H9 (cell line): ENCODE measurements at regions not wholly inside any gene's neighbourhood (a gene's known extent, or its start where the extent isn't known, plus 50 kb on each side); places are given as distances from the start of the nearest gene placed in this dataset.

Source experiments
- DNase-seq: peaks from one replicate; pipeline ENCODE4 v3.0.0-alpha.2; 2017
- H2AFZ ChIP-seq: one replicate; pipeline ENCODE4 v1.6.1; 2013; ENCODE audit warnings: mild to moderate bottlenecking, low read length, control low read depth, moderate library complexity
- H2AK5ac ChIP-seq: 2 replicates; pipeline ENCODE4 v1.6.1; 2013; ENCODE audit warnings: low read length, control low read depth, mixed read lengths; ENCODE audit not compliant: insufficient read length
- H2BK120ac ChIP-seq: one replicate; pipeline ENCODE4 v1.6.1; 2013; ENCODE audit warnings: low read depth, mild to moderate bottlenecking, low read length, control low read depth, inconsistent platforms; ENCODE audit not compliant: poor library complexity, severe bottlenecking
- H2BK12ac ChIP-seq: 2 replicates; pipeline ENCODE4 v1.6.1; 2013; ENCODE audit warnings: low read length, control low read depth, mixed read lengths, low read depth; ENCODE audit not compliant: insufficient read length
- H2BK15ac ChIP-seq: 2 replicates; pipeline ENCODE4 v1.6.1; 2013; ENCODE audit warnings: low read depth, low read length, control low read depth
- H2BK20ac ChIP-seq: one replicate; pipeline ENCODE4 v1.6.1; 2013; ENCODE audit warnings: low read depth, mild to moderate bottlenecking, low read length, control low read depth, inconsistent platforms; ENCODE audit not compliant: poor library complexity, severe bottlenecking
- H2BK5ac ChIP-seq: 2 replicates; pipeline ENCODE4 v1.6.1; 2013; ENCODE audit warnings: low read length, control low read depth, mixed read lengths; ENCODE audit not compliant: insufficient read length
- H3K14ac ChIP-seq: 2 replicates; pipeline ENCODE4 v1.6.1; 2013; ENCODE audit warnings: low read length, control low read depth; ENCODE audit not compliant: insufficient read depth
- H3K18ac ChIP-seq: 2 replicates; pipeline ENCODE4 v1.6.1; 2013; ENCODE audit warnings: low read depth, mild to moderate bottlenecking, mixed read lengths, low read length, control low read depth; ENCODE audit not compliant: insufficient read length
- H3K23ac ChIP-seq: 2 replicates; pipeline ENCODE4 v1.6.1; 2013; ENCODE audit warnings: low read length, control low read depth, mixed read lengths, low read depth; ENCODE audit not compliant: insufficient read length
- H3K23me2 ChIP-seq: 2 replicates; pipeline ENCODE4 v1.6.1; 2013; ENCODE audit warnings: low read depth, mild to moderate bottlenecking, mixed read lengths, low read length, control low read depth; ENCODE audit not compliant: insufficient read length, poor library complexity, severe bottlenecking
- H3K27ac ChIP-seq: 2 replicates; pipeline ENCODE4 v1.5.1; 2013; ENCODE audit warnings: low read length, control low read depth, mixed read lengths, low read depth; ENCODE audit not compliant: insufficient read length
- H3K27me3 ChIP-seq: 2 replicates; pipeline ENCODE4 v1.6.1; 2013; ENCODE audit warnings: low read length, control low read depth, inconsistent platforms; ENCODE audit not compliant: insufficient read depth
- H3K4ac ChIP-seq: 2 replicates; pipeline ENCODE4 v1.6.1; 2013; ENCODE audit warnings: low read depth, mild to moderate bottlenecking, control low read depth, inconsistent platforms, low read length, moderate library complexity
- H3K4me1 ChIP-seq: 2 replicates; pipeline ENCODE4 v1.6.1; 2013; ENCODE audit warnings: low read length, control low read depth, inconsistent platforms; ENCODE audit not compliant: insufficient read depth
- H3K4me2 ChIP-seq: 2 replicates; pipeline ENCODE4 v1.6.1; 2013; ENCODE audit warnings: low read length, control low read depth, mixed read lengths; ENCODE audit not compliant: insufficient read length, insufficient read depth
- H3K56ac ChIP-seq: 2 replicates; pipeline ENCODE4 v1.6.1; 2013; ENCODE audit warnings: low read depth, mild to moderate bottlenecking, mixed read lengths, low read length, control low read depth; ENCODE audit not compliant: insufficient read length
- H3K79me1 ChIP-seq: 2 replicates; pipeline ENCODE4 v1.6.1; 2013; ENCODE audit warnings: low read depth, mild to moderate bottlenecking, moderate library complexity, low read length, control low read depth, inconsistent platforms; ENCODE audit not compliant: insufficient read depth, poor library complexity, severe bottlenecking
- H3K79me2 ChIP-seq: 2 replicates; pipeline ENCODE4 v1.6.1; 2013; ENCODE audit warnings: low read length, control low read depth, inconsistent platforms; ENCODE audit not compliant: insufficient read depth
- H3K9ac ChIP-seq: 2 replicates; pipeline ENCODE4 v1.6.1; 2013; ENCODE audit warnings: low read length, control low read depth, mixed read lengths; ENCODE audit not compliant: insufficient read length; ENCODE audit errors: extremely low read depth
- H3K9me3 ChIP-seq: one replicate; pipeline ENCODE4 v1.6.1; 2013; ENCODE audit warnings: low read depth, low read length, inconsistent platforms; ENCODE audit not compliant: control insufficient read depth
- H3T11ph ChIP-seq: one replicate; pipeline ENCODE4 v1.6.1; 2013; ENCODE audit warnings: mild to moderate bottlenecking, low read length, control low read depth, inconsistent platforms
- H4K20me1 ChIP-seq: one replicate; pipeline ENCODE4 v1.6.1; 2013; ENCODE audit not compliant: control insufficient read depth, insufficient read length, insufficient read depth
- H4K5ac ChIP-seq: 2 replicates; pipeline ENCODE4 v1.6.1; 2013; ENCODE audit warnings: low read depth, mild to moderate bottlenecking, mixed read lengths, low read length, control low read depth; ENCODE audit not compliant: insufficient read length
- H4K8ac ChIP-seq: replicated peaks from 2 replicates; pipeline ENCODE4 v1.6.1; 2013; ENCODE audit warnings: low read length, control low read depth, mixed read lengths, low read depth; ENCODE audit not compliant: insufficient read length
- H4K91ac ChIP-seq: 2 replicates; pipeline ENCODE4 v1.6.1; 2013; ENCODE audit warnings: low read depth, mild to moderate bottlenecking, moderate library complexity, mixed read lengths, low read length, control low read depth; ENCODE audit not compliant: insufficient read length
- H3K27ac Mint-ChIP-seq, 3 experiments: 2 replicates in 2 of 3; 3 replicates in 1 of 3; pipeline ENCODE4 v1.8.0; 2020 to 2021; ENCODE audit warnings: mixed read lengths in 3 of 3, mild to moderate bottlenecking in 1 of 3, moderate library complexity in 1 of 3
- H3K27me3 Mint-ChIP-seq: 2 replicates; pipeline ENCODE4 v1.8.0; 2021; ENCODE audit warnings: low read depth, mild to moderate bottlenecking, moderate library complexity, mixed read lengths
- H3K36me3 Mint-ChIP-seq, 3 experiments: 2 replicates in 2 of 3; 3 replicates in 1 of 3; pipeline ENCODE4 v1.8.0; 2020 to 2021; ENCODE audit warnings: low read depth in 3 of 3, mixed read lengths in 3 of 3; ENCODE audit not compliant: insufficient read depth in 1 of 3
- H3K4me1 Mint-ChIP-seq, 2 experiments: 2 replicates each; pipeline ENCODE4 v1.8.0; 2020; ENCODE audit warnings: mixed read lengths in 2 of 2
- H3K4me3 Mint-ChIP-seq, 2 experiments: 2 replicates in 1 of 2; 3 replicates in 1 of 2; pipeline ENCODE4 v1.8.0; 2020 to 2021; ENCODE audit warnings: mild to moderate bottlenecking in 2 of 2, mixed read lengths in 2 of 2, moderate library complexity in 1 of 2
- H3K9me3 Mint-ChIP-seq, 2 experiments: 2 replicates in 1 of 2; 3 replicates in 1 of 2; pipeline ENCODE4 v1.8.0; 2020; ENCODE audit warnings: mild to moderate bottlenecking in 2 of 2, mixed read lengths in 2 of 2, moderate library complexity in 1 of 2
- CTCF ChIP-seq: fragments of 200-600 bp; sonication (generic); conservative IDR thresholded peaks from 3 replicates; pipeline ENCODE4 v1.8.0; 2021; ENCODE audit warnings: antibody characterized with exemption, mild to moderate bottlenecking
- WGBS: extraction: QIAGEN DNeasy Blood & Tissue Kit; methylation state at CpG from one replicate; pipeline ENCODE4 v1.1.7; 2013; ENCODE audit warnings: missing lambda C conversion rate, low lambda C conversion rate, mixed read lengths; ENCODE audit not compliant: insufficient read length; ENCODE audit errors: extremely low coverage; 5-methylcytosine and 5-hydroxymethylcytosine counted together

GRCh38 chr20:40815156-40816038 lies 126.4 kb upstream of the MAFB start:
- H3K4me1 ChIP-seq, result no peaks in the 10 kb centered on the region
- no peak overlapping the region for H2BK120ac ChIP-seq
- no peak overlapping the region for H2AFZ ChIP-seq
- Mint-ChIP-seq H3K27me3 (no peaks in the 10 kb centered on the region; the same call in 1 of the 2 replicates), H3K4me1 (no peaks in the 10 kb centered on the region), H3K27ac (no peak overlapping the region), H3K36me3 (no peaks in the 10 kb centered on the region), H3K9me3 (peaks cover 0 to 1% of the 10 kb centered on the region in 2 experiments; a peak in 2 of 5 replicates), H3K4me3 (no peak overlapping the region)
- no peak overlapping the region for H3K27ac ChIP-seq
- H4K8ac ChIP-seq, result no peak overlapping the region
- H2BK12ac ChIP-seq, result no peak overlapping the region
- no peak overlapping the region for H2BK15ac ChIP-seq
- H4K5ac ChIP-seq, result no peak overlapping the region
- H3K9ac ChIP-seq, result no peak overlapping the region
- H3K9me3 ChIP-seq, result no peaks in the 10 kb centered on the region
- H3K23me2 ChIP-seq, result no peaks in the 10 kb centered on the region
- H3T11ph ChIP-seq, result no peak overlapping the region
- DNase-seq, result no peak
- H3K79me1 ChIP-seq, result no peaks in the 10 kb centered on the region
- no peak overlapping the region for H3K23ac ChIP-seq
- WGBS, result no CpG with 5 or more reads among the region's 9 CpGs
- H3K56ac ChIP-seq, result no peak overlapping the region
- H3K79me2 ChIP-seq, result no peaks in the 10 kb centered on the region
- H2BK20ac ChIP-seq, result no peak overlapping the region
- no peak for TF ChIP-seq CTCF
- H2AK5ac ChIP-seq, result no peak overlapping the region
- H3K4me2 ChIP-seq, result no peak overlapping the region
- H3K4ac ChIP-seq, result no peak overlapping the region
- no peaks in the 10 kb centered on the region for H3K27me3 ChIP-seq
- no peak overlapping the region for H4K91ac ChIP-seq
- no peak overlapping the region; the same call in 1 of the 2 replicates for H3K14ac ChIP-seq
- no peak overlapping the region for H3K18ac ChIP-seq
- no peaks in the 10 kb centered on the region for H4K20me1 ChIP-seq
- no peak overlapping the region for H2BK5ac ChIP-seq
